HFFc6 (cell line): ENCODE measurements at regions not wholly inside any gene's neighbourhood (a gene's known extent, or its start where the extent isn't known, plus 50 kb on each side); places are given as distances from the start of the nearest gene placed in this dataset.

Experiments
- DNase-seq: peaks from one replicate; pipeline ENCODE4 v3.0.0-alpha.2; 2018
- H3K27ac Mint-ChIP-seq: 2 replicates; pipeline ENCODE4 v1.8.0; 2020; ENCODE audit warnings: mild to moderate bottlenecking, mixed read lengths
- H3K27me3 Mint-ChIP-seq: 2 replicates; pipeline ENCODE4 v1.8.0; 2021; ENCODE audit warnings: mild to moderate bottlenecking, moderate library complexity, mixed read lengths; ENCODE audit not compliant: insufficient read depth
- H3K36me3 Mint-ChIP-seq: 2 replicates; pipeline ENCODE4 v1.8.0; 2021; ENCODE audit warnings: low read depth, mixed read lengths
- H3K4me1 Mint-ChIP-seq: 2 replicates; pipeline ENCODE4 v1.8.0; 2020; ENCODE audit warnings: low read depth, mixed read lengths
- H3K4me3 Mint-ChIP-seq: 2 replicates; pipeline ENCODE4 v1.8.0; 2020; ENCODE audit warnings: mild to moderate bottlenecking, moderate library complexity, mixed read lengths
- H3K9me3 Mint-ChIP-seq: 2 replicates; pipeline ENCODE4 v1.8.0; 2020; ENCODE audit warnings: mild to moderate bottlenecking, mixed read lengths
- CTCF ChIP-seq: fragments of 200-600 bp; sonication (generic); IDR thresholded peaks from 2 replicates; pipeline ENCODE4 v1.5.0; 2021; ENCODE audit warnings: antibody characterized with exemption, mild to moderate bottlenecking

GRCh38 chr12:67752226-67752732 is 103.7 kb downstream of the DYRK2 start:
- H3K9me3 Mint-ChIP-seq = no peaks in the 10 kb centered on the region
- H3K36me3 Mint-ChIP-seq = no peaks in the 10 kb centered on the region
- peaks cover 55% of the 10 kb centered on the region for H3K4me1 Mint-ChIP-seq
- peak; percentile 65 for DNase-seq
- no peaks in the 10 kb centered on the region for H3K27me3 Mint-ChIP-seq
- no peak overlapping the region for H3K4me3 Mint-ChIP-seq
- TF ChIP-seq CTCF = no peak
- no peak overlapping the region for H3K27ac Mint-ChIP-seq

- H3K4me3 Mint-ChIP-seq = no peak overlapping the region
- no peaks in the 10 kb centered on the region for H3K36me3 Mint-ChIP-seq
- H3K4me1 Mint-ChIP-seq = peaks cover 29% of the 10 kb centered on the region
- DNase-seq = no peak
- no peak overlapping the region for H3K27ac Mint-ChIP-seq
- TF ChIP-seq CTCF = no peak
- no peaks in the 10 kb centered on the region for H3K27me3 Mint-ChIP-seq
- no peaks in the 10 kb centered on the region for H3K9me3 Mint-ChIP-seq
Observed at GRCh38 chr12:67754933-67755697, 106.6 kb downstream of the DYRK2 start.

GRCh38 chr12:67757651-67758050 is 109.1 kb downstream of the DYRK2 start:
- no peak for DNase-seq
- no peak overlapping the region for H3K4me3 Mint-ChIP-seq
- no peak overlapping the region for H3K27ac Mint-ChIP-seq
- TF ChIP-seq CTCF = no peak
- no peaks in the 10 kb centered on the region for H3K9me3 Mint-ChIP-seq
- H3K27me3 Mint-ChIP-seq = no peaks in the 10 kb centered on the region
- no peaks in the 10 kb centered on the region for H3K36me3 Mint-ChIP-seq
- peaks cover 12% of the 10 kb centered on the region for H3K4me1 Mint-ChIP-seq

GRCh38 chr12:67758119-67758518 is 109.6 kb downstream of the DYRK2 start:
- Mint-ChIP-seq H3K36me3 (no peaks in the 10 kb centered on the region), H3K4me1 (peaks cover 11% of the 10 kb centered on the region), H3K9me3 (no peaks in the 10 kb centered on the region), H3K27me3 (no peaks in the 10 kb centered on the region), H3K27ac (no peak overlapping the region), H3K4me3 (no peak overlapping the region)
- DNase-seq = no peak
- TF ChIP-seq CTCF = no peak

GRCh38 chr12:67758521-67758920 is 110.0 kb downstream of the DYRK2 start:
- no peak overlapping the region for H3K27ac Mint-ChIP-seq
- no peaks in the 10 kb centered on the region for H3K36me3 Mint-ChIP-seq
- peaks cover 11% of the 10 kb centered on the region for H3K4me1 Mint-ChIP-seq
- no peak for TF ChIP-seq CTCF
- H3K27me3 Mint-ChIP-seq = no peaks in the 10 kb centered on the region
- DNase-seq = no peak
- no peaks in the 10 kb centered on the region for H3K9me3 Mint-ChIP-seq
- no peak overlapping the region for H3K4me3 Mint-ChIP-seq
